Sigmoid colon (tissue), 4 donors: ENCODE measurements at regions not wholly inside any gene's neighbourhood (a gene's known extent, or its start where the extent isn't known, plus 50 kb on each side); places are given as distances from the start of the nearest gene placed in this dataset.

Source experiments
- POLR2A ChIP-seq, 2 donors: fragments of 450-650 bp; IDR thresholded peaks; one replicate each; pipeline ENCODE4 v1.6.1; 2016; ENCODE audit warnings: antibody characterized with exemption in 2 of 2, mild to moderate bottlenecking in 2 of 2, moderate library complexity in 2 of 2
- POLR2AphosphoS5 ChIP-seq, 4 donors: sonication (generic); formaldehyde crosslinking; IDR thresholded peaks; one replicate each; pipeline ENCODE4 v1.6.1; 2017; ENCODE audit warnings: antibody characterized with exemption in 4 of 4
- TF ChIP-seq, protein P1 (sequence below), 4 experiments: fragments of 450-650 bp in 3 of 4; fragments of 200-600 bp in 1 of 4; IDR thresholded peaks; one replicate each; pipeline ENCODE4 v1.5.1; 2016 to 2019; ENCODE audit warnings: antibody characterized with exemption in 4 of 4, mild to moderate bottlenecking in 3 of 4, moderate library complexity in 2 of 4

DNA sequence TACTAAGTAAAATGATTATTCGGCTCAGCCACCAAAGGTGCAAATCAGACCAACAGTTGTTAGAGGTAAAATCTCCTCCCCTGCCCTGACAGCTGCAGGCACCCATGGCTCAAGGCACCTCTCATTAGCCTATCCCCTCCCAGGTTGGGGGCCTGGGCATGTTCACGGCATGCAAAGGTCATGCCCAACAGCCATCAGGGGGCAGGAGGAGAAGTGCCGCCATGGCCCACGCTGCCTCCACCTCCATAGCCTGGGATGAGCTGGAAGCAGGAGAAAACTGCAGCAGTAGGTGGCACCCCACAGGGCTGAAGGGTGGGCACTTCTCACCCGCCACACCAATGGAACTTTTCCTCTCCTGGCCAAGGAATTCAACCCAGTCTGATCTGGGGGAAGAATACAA is 146.4 kb upstream of the COX10 start:
- TF ChIP-seq POLR2A (IDR thresholded peaks at IDR 0.05) (no peak), POLR2AphosphoS5 (IDR thresholded peaks at IDR 0.05) (no peak)
- TF ChIP-seq, protein P1, sequence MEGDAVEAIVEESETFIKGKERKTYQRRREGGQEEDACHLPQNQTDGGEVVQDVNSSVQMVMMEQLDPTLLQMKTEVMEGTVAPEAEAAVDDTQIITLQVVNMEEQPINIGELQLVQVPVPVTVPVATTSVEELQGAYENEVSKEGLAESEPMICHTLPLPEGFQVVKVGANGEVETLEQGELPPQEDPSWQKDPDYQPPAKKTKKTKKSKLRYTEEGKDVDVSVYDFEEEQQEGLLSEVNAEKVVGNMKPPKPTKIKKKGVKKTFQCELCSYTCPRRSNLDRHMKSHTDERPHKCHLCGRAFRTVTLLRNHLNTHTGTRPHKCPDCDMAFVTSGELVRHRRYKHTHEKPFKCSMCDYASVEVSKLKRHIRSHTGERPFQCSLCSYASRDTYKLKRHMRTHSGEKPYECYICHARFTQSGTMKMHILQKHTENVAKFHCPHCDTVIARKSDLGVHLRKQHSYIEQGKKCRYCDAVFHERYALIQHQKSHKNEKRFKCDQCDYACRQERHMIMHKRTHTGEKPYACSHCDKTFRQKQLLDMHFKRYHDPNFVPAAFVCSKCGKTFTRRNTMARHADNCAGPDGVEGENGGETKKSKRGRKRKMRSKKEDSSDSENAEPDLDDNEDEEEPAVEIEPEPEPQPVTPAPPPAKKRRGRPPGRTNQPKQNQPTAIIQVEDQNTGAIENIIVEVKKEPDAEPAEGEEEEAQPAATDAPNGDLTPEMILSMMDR (IDR thresholded peaks at IDR 0.05) = no peak
